Transverse colon (tissue), 4 donors: ENCODE measurements at regions not wholly inside any gene's neighbourhood (a gene's known extent, or its start where the extent isn't known, plus 50 kb on each side); places are given as distances from the start of the nearest gene placed in this dataset.

Source experiments
- DNase-seq: peaks from one replicate; pipeline ENCODE4 v3.0.0-alpha.2; 2019
- H3K27ac ChIP-seq, 4 donors: fragments of 200-600 bp; sonication (generic); 2 replicates each; pipeline ENCODE4 v1.5.1; 2016 to 2018; ENCODE audit warnings: inconsistent platforms in 4 of 4
- H3K27me3 ChIP-seq: fragments of 200-600 bp; sonication (generic); 2 replicates; pipeline ENCODE4 v1.5.1; 2017; ENCODE audit warnings: inconsistent platforms
- H3K36me3 ChIP-seq, 4 donors: fragments of 200-600 bp; sonication (generic); 2 replicates each; pipeline ENCODE4 v1.5.1; 2017 to 2019; ENCODE audit warnings: inconsistent platforms in 4 of 4
- H3K4me1 ChIP-seq, 4 donors: fragments of 200-600 bp; sonication (generic); 2 replicates each; pipeline ENCODE4 v1.5.1; 2017 to 2020; ENCODE audit warnings: inconsistent platforms in 4 of 4
- H3K4me3 ChIP-seq, 4 donors: fragments of 200-600 bp; sonication (generic); 1 replicate in 1 of 4; 2 replicates in 3 of 4; pipeline versions ENCODE4 v1.5.1 to v1.6.1; 2017 to 2019; ENCODE audit warnings: inconsistent platforms in 4 of 4
- H3K9me3 ChIP-seq, 2 donors: fragments of 200-600 bp; sonication (generic); 2 replicates each; pipeline ENCODE4 v1.5.1; 2017 to 2019; ENCODE audit warnings: inconsistent platforms in 2 of 2
- EP300 ChIP-seq: sonication (generic); formaldehyde crosslinking; IDR thresholded peaks from one replicate; pipeline ENCODE4 v1.6.1; 2017; ENCODE audit warnings: antibody characterized with exemption, low read depth
- POLR2A ChIP-seq: fragments of 450-650 bp; IDR thresholded peaks from one replicate; pipeline ENCODE4 v1.6.1; 2016; ENCODE audit warnings: antibody characterized with exemption, mild to moderate bottlenecking, moderate library complexity
- POLR2AphosphoS5 ChIP-seq, 3 donors: sonication (generic); formaldehyde crosslinking; IDR thresholded peaks; one replicate each; pipeline ENCODE4 v1.6.1; 2016; ENCODE audit warnings: antibody characterized with exemption in 3 of 3
- WGBS, 2 donors: methylation state at CpG; one replicate each; pipeline ENCODE4 v1.1.5; 2018; ENCODE audit warnings: low coverage in 1 of 2; 5-methylcytosine and 5-hydroxymethylcytosine counted together
- in situ Hi-C, 4 donors: fragments of 200-750 bp; cut with MboI; loops; one replicate each; pipeline versions ENCODE4 v1.15.0 to v1.15.1; 2017; ENCODE audit warnings: low sequenced_read_pairs in 3 of 4, low pct_ligation_motif_present in 1 of 4, low pct_unique_long_range_greater_than_20kb in 1 of 4
- intact Hi-C: fragments of 100-400 bp; cut with DNase I; formaldehyde crosslinking; loops from one replicate; pipeline ENCODE4 v1.15.1; 2023; ENCODE audit warnings: low total_unique reads
- TF ChIP-seq, protein P1 (sequence below), 5 experiments: fragments of 200-600 bp in 3 of 5; fragments of 450-650 bp in 2 of 5; sonication (generic) in 3 of 5; IDR thresholded peaks; 1 replicate in 2 of 5; 2 replicates in 3 of 5; pipeline ENCODE4 v1.5.1; 2016 to 2017; ENCODE audit warnings: antibody characterized with exemption in 5 of 5, inconsistent platforms in 3 of 5, mild to moderate bottlenecking in 2 of 5, moderate library complexity in 1 of 5

- DNase-seq, result no peak
- Histone ChIP-seq H3K4me3 (no peak overlapping the region), H3K36me3 (no peaks in the 10 kb centered on the region), H3K9me3 (no peaks in the 10 kb centered on the region), H3K27me3 (no peaks in the 10 kb centered on the region), H3K4me1 (no peaks in the 10 kb centered on the region), H3K27ac (no peak overlapping the region)
- intact Hi-C loops (no loop called here), in situ Hi-C loops (no loop called here)
- TF ChIP-seq, protein P1, sequence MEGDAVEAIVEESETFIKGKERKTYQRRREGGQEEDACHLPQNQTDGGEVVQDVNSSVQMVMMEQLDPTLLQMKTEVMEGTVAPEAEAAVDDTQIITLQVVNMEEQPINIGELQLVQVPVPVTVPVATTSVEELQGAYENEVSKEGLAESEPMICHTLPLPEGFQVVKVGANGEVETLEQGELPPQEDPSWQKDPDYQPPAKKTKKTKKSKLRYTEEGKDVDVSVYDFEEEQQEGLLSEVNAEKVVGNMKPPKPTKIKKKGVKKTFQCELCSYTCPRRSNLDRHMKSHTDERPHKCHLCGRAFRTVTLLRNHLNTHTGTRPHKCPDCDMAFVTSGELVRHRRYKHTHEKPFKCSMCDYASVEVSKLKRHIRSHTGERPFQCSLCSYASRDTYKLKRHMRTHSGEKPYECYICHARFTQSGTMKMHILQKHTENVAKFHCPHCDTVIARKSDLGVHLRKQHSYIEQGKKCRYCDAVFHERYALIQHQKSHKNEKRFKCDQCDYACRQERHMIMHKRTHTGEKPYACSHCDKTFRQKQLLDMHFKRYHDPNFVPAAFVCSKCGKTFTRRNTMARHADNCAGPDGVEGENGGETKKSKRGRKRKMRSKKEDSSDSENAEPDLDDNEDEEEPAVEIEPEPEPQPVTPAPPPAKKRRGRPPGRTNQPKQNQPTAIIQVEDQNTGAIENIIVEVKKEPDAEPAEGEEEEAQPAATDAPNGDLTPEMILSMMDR (IDR thresholded peaks at IDR 0.05), result no peak
- TF ChIP-seq EP300 (no peak), POLR2A (no peak), POLR2AphosphoS5 (IDR thresholded peaks at IDR 0.05) (no peak)
- WGBS, 2 donors, result 61 to 74% methylated on average over 5 of the region's 5 CpGs
These were observed 306.7 kb upstream of the SLC24A2 start for GRCh38 chr9:20095430-20096092.

DNA sequence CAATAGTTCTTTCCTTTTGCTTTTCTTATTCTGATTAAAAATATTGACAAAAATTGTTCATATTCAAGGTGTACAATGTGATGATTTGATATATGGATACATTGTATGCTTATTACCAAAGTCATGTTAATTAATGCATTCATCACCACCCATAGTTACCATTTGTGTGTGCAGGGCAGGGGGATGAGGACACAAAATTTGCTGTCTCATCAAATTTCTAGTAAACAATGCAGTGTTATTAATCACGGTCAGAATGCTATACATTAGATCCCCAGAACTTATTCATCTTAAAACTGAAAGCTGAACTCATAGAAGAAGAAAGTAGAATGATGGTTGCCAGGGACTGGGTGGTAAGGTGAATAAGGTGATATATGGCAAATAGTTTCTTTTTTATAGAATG lies 303.7 kb upstream of the SLC24A2 start:
- TF ChIP-seq POLR2AphosphoS5 (IDR thresholded peaks at IDR 0.05), result no peak
- TF ChIP-seq EP300, result no peak
- TF ChIP-seq, protein P1 (IDR thresholded peaks at IDR 0.05), result no peak
- Histone ChIP-seq H3K27me3 (no peaks in the 10 kb centered on the region), H3K36me3 (no peaks in the 10 kb centered on the region), H3K27ac (no peak overlapping the region), H3K4me3 (no peak overlapping the region), H3K4me1 (no peaks in the 10 kb centered on the region), H3K9me3 (no peaks in the 10 kb centered on the region)
- no peak for DNase-seq
- intact Hi-C loops (no loop called here), in situ Hi-C loops (no loop called here)
- 73 to 100% methylated on average over 1 of the region's 1 CpG for WGBS, 2 donors

- in situ Hi-C loops, result no loop called here
- Histone ChIP-seq H3K9me3 (no peaks in the 10 kb centered on the region), H3K27me3 (no peaks in the 10 kb centered on the region), H3K27ac (no peak overlapping the region), H3K4me1 (no peaks in the 10 kb centered on the region), H3K4me3 (no peak overlapping the region), H3K36me3 (no peaks in the 10 kb centered on the region)
- WGBS, 2 donors, result 89% methylated on average over 1 of the region's 1 CpG; no CpG with 5 or more reads in 1 of the 2 donors
- no peak for DNase-seq
- intact Hi-C loops, result no loop called here
- no peak for TF ChIP-seq POLR2A
- TF ChIP-seq, protein P1 (IDR thresholded peaks at IDR 0.05), result no peak
- no peak for TF ChIP-seq EP300
These were observed 298.6 kb upstream of the SLC24A2 start for GRCh38 chr9:20087481-20087880.

DNA sequence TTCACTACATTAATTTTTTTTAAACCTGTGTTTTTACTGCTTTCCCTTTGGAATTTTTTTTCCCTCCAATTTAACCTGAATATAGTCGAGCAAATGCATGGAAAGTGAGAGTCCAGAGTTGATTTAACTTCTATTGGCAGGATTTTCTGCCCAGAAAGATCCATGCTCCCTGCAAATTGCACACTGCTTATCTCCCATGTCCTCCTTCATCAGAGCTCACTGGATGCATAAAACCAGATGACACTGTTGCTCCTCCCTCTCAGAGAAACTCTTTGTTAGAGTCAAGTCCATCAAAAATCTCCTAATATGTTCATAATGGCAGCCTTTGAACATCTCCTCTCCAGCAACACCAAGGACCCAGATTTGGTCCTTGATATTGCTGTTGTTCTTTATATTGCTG lies 297.0 kb upstream of the SLC24A2 start:
- Histone ChIP-seq H3K9me3 (no peaks in the 10 kb centered on the region), H3K36me3 (no peaks in the 10 kb centered on the region), H3K27ac (no peak overlapping the region), H3K4me1 (no peaks in the 10 kb centered on the region), H3K4me3 (no peak overlapping the region), H3K27me3 (no peaks in the 10 kb centered on the region)
- WGBS, 2 donors, result 63% methylated on average over 1 of the region's 1 CpG; no CpG with 5 or more reads in 1 of the 2 donors
- intact Hi-C loops (no loop called here), in situ Hi-C loops (no loop called here)
- DNase-seq, result no peak
- TF ChIP-seq, protein P1 (IDR thresholded peaks at IDR 0.05), result no peak
- TF ChIP-seq POLR2A, result no peak
- TF ChIP-seq EP300, result no peak
- TF ChIP-seq POLR2AphosphoS5 (IDR thresholded peaks at IDR 0.05), result no peak
